HG03442 (cell line): ENCODE measurements at regions not wholly inside any gene's neighbourhood (a gene's known extent, or its start where the extent isn't known, plus 50 kb on each side); places are given as distances from the start of the nearest gene placed in this dataset.

ENCODE experiments used
- ATAC-seq: cut with Tn5 transposase; IDR thresholded peaks from one replicate; pipeline ENCODE4 v1.9.1; 2021; ENCODE audit warnings: mild to moderate bottlenecking, moderate library complexity; ENCODE audit not compliant: unreplicated experiment

GRCh38 chr4:123867910-123868587 is 471.5 kb downstream of the SPRY1 start:
- ATAC-seq, result no peak

- ATAC-seq, result no peak
Observed at GRCh38 chr4:123869286-123870215, 473.0 kb downstream of the SPRY1 start.

- no peak for ATAC-seq
Observed at GRCh38 chr4:123870216-123870876, 473.8 kb downstream of the SPRY1 start.

- ATAC-seq, result no peak
Observed at GRCh38 chr4:123871341-123871740, 474.7 kb downstream of the SPRY1 start.

GRCh38 chr4:123874063-123874462 is 477.5 kb downstream of the SPRY1 start:
- no peak for ATAC-seq

- no peak for ATAC-seq
Observed at GRCh38 chr4:123876143-123876542, 479.5 kb downstream of the SPRY1 start.

GRCh38 chr4:123876671-123877101 is 480.1 kb downstream of the SPRY1 start:
- ATAC-seq, result no peak

- no peak for ATAC-seq
Observed at GRCh38 chr4:123877551-123877950, 481.0 kb downstream of the SPRY1 start.

GRCh38 chr4:123878976-123879375 is 482.4 kb downstream of the SPRY1 start:
- no peak for ATAC-seq

- no peak for ATAC-seq
Observed at GRCh38 chr4:123880631-123881030, 484.0 kb downstream of the SPRY1 start.

- no peak for ATAC-seq
Observed at GRCh38 chr4:123884922-123885321, 488.3 kb downstream of the SPRY1 start.

- ATAC-seq, result no peak
Observed at GRCh38 chr4:123889507-123889906, 492.9 kb downstream of the SPRY1 start.

GRCh38 chr4:123890889-123891288 is 494.3 kb downstream of the SPRY1 start:
- no peak for ATAC-seq

- ATAC-seq, result no peak
Observed at GRCh38 chr4:123891881-123892280, 495.3 kb downstream of the SPRY1 start.

- ATAC-seq, result no peak
Observed at GRCh38 chr4:123892368-123892976, 495.9 kb downstream of the SPRY1 start.

GRCh38 chr4:123893011-123893981 is 496.7 kb downstream of the SPRY1 start:
- no peak for ATAC-seq

- ATAC-seq, result no peak
Observed at GRCh38 chr4:123896446-123897071, 500.0 kb downstream of the SPRY1 start.

- no peak for ATAC-seq
Observed at GRCh38 chr4:123898946-123899666, 502.5 kb downstream of the SPRY1 start.

GRCh38 chr4:123904882-123905281 is 508.3 kb downstream of the SPRY1 start:
- no peak for ATAC-seq
